NCI-H446 treated with DMSO at 0.1 percent for 48 hours (cell line): ENCODE measurements at regions not wholly inside any gene's neighbourhood (a gene's known extent, or its start where the extent isn't known, plus 50 kb on each side); places are given as distances from the start of the nearest gene placed in this dataset.

Experiments used
- DNase-seq: peaks from one replicate; lab custom pipeline; 2025; lab: John Stamatoyannopoulos, UW

DNA sequence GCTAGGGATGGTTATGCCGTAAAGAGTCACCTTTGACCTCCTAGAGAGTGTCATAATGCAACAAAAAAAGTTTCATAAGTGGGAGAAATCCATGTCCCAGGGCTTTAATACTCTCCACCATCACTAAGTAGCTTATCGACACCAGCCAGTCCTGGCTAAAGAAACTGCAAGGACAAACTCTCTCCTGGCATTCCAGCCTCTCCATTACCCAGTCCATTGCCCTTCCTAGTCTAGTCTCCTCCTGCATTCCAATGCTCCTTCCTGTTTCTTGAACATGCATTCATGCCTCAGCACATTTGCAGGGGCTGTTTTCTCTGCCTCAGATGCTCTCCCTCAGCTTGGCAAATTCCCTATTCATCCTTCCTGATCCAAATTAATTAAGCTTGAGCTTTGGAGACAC is 364.1 kb downstream of the BRINP1 start:
- no peak for DNase-seq

DNA sequence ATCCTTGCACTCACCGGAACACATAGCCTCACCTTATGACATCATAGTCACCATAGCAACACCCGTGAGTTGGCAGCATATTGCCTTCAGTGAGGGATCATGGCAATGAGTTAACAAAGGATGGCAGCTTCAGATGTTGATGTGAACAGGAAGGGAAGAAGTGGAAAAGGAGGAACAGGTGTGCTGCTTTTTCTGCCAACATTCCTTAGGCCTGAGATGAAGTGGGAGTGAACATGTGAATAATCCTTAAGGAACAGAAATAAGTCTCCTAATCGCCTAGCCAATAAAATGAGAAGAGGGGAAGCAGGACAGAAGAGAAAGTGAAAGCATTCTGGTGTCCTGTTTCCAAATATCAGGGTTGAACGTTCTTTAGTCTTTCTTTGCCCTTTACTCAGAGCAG is 360.0 kb downstream of the BRINP1 start:
- DNase-seq, result peak; percentile 68

DNA sequence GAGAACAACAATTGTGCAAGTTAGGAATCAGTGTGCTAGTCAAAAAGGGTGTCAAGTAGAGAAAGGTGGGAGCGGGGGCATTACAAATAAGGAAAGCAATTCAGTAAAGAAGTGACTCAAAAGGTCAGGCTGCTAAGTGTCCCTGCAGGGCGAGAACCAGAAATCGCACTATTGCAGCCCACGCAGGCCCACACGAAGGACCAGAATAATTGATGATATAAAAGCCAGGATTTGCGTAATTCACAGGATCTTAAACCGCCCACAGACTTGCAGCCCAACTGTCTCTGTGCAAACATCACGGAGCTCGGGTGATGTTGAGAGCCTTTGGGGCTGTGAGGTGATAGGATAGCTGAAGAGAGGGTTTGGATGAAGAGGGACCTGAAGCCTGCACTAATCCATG is 349.0 kb downstream of the BRINP1 start:
- no peak for DNase-seq

DNA sequence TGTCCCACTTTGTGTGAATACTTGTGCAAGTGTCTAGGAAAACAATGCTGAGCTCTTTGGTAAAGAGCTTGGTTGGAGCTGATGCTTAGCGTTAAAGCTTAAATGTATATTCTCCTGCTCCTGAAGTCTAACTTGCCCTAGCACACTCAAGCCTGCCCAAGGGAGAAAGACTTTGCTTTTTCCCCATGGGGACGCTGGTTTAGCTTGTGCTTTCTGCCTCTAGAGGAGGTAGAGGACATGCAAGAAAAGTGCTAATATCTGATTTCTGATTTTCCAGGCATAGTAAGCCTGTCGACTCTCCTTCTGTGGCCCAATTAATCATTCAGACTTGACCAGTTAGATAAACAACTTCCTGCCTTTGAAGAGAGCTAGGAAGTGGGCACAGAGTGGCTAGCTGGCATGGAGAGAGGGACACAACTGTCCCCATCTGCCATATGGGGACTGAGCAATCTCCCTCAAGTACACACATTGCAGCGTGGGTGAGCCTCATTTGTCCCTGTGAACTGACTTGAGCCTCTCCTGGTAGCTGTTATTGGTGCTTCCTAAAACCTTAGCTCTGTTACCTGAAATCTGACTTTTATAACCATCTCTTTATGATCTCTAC is 348.4 kb downstream of the BRINP1 start:
- DNase-seq, result no peak

DNA sequence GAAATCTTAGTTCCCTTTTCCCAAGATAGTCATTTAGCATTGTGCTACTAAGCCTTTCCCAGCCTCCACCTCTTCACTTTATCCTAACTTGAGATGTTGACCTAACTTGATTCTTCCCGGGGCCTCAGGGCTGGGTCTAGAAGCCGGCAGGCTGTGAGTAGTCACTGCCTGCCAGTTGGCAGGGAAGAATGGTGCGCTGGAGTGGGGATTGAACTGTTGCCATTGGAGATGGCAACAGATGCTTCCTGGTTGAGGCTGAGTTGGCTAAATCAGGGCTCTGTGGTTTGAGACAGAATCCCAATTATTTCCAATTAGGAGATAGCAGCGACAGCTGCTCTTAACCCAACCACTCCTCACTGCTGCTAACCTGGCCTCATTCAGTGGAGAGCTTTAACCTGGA is 343.1 kb downstream of the BRINP1 start:
- peak; percentile 89 for DNase-seq

DNA sequence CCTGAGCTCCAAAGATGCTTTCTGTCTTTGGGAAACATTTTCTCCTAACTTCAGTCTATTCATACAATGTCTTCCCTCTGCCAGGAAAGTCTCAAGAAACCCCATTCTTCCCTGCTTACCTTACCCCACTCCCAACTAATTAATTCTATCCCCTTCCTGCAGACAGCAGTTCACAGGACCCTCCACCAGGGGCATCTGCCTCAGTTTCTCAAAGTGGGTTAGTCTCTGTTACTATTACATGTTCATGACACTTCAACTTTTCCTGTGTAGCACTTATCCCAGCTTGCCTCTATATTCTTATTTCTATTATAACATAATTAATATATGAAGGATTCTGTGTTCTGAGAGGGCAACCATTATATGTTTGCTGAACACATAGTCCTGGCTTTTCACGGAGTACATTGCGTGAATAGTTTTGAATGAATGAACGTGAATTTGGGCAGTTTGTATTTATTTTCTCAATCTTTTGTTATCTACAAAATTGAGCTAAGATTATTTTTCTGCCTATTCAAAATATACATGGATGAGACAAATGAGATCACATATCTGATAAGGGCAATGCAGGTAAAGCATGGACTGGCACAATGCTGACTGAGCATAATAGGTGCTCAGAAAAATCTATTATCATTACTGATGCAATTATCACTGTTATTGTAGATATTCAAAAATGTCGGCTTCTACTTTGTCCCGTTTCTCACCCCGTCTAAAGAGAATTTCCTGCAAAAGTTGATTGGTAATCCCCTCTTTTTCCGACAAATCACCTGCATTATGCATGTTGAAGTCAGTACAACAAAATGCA is 341.1 kb downstream of the BRINP1 start:
- DNase-seq, result no peak

DNA sequence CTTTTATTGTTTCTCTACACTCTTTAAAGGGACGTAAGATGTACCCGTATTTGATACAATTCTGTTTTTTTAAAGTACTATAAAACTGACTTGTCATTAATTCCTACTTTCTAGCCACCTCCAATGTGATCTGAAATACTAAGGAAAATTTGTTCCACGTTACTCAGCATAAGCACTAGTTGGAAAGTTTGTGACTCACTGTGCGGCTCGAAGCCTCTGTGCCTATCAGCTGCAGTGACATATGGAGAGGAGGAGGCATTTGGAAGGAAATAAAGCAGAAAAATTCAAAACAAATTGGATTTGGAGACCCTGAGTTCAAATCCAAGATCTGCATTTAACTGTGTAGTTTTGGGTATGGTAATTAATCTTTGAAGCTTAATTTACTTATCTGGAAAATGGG is 339.3 kb downstream of the BRINP1 start:
- DNase-seq, result no peak

DNA sequence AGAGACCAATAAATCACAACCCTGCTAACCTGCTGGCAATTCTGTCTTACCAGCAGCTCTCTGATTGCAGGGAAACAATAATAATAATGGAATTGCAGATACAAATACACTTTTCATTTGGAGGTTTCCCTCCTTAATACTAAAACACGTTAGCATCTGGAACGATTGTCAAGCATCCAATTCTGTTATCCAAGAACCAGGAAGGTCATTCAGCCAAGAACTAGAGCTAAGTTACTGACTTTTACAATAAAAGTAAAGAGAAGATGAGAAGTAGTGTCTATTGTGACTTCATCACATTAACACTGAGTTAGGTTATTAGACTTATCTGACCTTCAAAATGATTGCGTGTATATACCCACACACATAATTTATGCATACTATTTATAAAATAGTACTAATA is 335.6 kb downstream of the BRINP1 start:
- DNase-seq, result no peak

DNA sequence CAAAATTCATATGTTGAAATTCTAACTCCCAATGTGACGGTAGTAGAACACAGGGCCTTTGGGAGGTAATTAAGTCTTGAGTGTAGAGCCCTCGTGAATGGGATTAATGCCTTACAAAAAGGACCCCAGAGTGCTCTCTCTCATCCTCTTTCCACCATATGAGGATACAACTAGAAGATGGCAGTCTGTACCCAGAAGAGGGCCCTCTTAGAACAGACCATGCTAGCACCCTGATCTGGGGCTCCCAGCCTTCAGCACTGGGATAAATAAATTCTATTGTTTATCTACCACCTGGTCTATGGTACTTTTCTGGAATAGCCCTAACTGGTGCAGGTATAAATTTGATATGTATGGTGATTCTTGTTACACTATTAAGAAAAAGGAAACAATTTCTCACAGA is 332.3 kb downstream of the BRINP1 start:
- no peak for DNase-seq

DNA sequence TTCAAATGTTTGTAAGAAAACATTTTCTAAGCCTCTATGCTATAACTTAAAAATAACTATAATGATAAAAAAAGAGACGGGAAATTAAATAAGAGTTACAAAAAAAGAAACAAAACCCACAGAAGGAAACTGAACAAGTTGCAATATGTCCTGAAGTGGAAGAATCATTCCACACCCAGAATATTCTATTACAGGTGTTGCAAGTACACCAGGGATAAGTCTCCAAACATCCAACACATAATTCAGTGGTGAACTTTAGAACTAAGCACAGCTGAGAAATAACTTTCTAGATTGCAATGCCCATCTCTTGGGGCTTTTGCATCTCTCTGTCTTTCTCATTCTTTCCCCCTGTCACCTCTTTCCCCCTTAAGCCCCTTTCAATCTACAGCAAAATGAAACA is 325.2 kb downstream of the BRINP1 start:
- no peak for DNase-seq

DNA sequence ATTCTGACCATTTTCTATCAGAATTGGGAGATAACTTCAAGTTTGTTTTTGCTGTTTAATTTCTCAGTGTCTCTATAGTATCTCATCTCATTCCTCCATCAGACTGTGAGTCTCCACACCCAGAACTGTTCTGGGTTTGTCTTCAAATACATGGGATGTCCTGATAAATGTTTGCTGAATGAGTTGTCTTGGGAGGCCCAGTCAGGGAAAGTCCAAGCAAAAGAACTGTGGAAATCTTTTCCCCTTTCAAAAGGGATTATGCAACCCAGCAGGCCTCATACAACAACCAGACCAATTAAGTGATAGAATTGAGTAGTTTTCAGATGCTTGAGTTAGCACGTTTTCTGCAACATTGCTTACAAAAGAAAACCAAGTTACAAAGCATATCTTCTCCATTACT is 324.4 kb downstream of the BRINP1 start:
- no peak for DNase-seq

DNA sequence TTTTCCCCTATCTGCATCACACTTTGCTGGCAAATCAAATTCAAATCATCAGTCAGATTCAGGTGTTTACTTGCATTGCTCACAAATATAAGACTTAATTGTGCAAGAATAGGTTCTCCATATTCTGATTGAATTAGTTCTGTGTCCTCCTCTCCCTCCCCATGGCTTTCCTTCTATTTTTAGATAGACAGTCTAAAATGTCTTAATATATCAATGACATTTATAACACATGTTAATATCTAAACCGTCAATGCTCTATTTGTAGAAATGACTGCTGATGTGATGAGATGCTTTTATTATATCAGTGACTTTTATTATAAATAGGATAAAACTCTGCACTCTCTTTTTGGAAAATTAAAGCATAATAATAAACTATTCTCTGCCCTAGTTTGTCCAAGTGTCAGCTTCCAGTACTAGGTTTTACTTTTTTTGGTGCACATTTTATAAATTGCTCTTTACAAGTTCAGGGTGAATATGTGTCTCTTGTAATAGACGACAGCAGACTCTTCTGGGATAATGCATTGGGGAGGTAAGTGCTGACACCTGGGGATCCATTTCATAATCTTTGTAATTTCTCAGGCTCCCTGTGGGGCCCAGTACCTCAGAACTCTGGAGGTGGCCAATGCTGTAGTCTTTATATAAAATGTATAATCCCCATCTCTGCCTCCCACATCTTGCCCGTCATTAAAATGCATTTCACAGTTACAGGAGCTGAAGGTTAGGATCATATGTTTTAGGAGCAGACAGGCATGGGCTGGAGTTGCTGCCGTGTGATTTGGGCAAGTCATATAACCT is 321.5 kb downstream of the BRINP1 start:
- no peak for DNase-seq

DNA sequence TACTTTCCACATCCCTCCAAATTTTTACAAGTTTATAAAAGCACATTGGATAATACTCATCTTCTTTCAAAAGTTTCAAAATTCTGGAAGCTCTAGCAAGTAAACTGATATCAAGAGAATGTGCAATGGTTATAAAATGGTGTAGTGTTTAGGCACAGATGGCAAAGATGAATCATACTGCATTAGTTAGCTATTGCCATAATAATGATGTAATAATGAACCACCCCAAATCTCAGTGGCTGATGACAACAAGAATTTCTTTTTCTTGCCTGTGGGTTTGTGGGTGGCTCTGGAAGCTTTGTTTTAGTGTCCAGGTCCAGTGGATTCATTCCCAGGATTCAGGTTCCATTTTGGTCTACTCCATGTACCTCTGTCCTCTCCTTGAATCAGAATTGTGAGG is 319.0 kb downstream of the BRINP1 start:
- no peak for DNase-seq

DNA sequence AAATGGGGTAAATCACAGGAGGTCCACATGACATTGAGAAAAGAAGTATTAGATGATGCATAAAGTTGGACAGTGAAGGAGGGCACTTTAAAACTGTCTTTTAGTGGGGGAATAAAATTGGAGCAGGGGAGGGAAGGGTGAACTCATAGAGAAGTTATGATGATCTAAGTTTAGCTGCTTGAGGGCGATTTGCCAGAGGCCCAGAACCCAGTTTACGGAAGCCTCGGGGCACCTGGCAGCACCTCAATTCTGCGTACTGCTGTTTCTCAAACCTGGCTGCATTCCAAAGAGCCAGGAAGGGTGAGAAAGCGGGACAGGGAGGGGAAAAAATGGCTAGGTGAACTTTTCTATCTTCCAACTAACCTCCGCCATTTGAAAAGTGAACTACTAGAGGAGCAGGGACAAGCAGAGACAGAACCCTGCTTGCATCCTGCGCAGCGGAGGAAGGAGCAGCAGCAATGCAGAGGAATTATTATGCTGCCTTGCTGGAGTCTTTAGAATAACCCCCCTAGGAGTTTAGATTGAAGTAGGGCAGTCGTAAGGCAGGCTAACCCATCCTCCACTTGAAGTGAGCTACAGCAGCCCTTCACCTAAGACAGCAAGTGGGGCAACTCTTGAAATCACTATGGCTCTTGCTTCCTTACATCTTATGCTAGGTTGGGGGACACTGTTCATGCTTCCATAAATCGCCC is 316.8 kb downstream of the BRINP1 start:
- DNase-seq, result no peak

DNA sequence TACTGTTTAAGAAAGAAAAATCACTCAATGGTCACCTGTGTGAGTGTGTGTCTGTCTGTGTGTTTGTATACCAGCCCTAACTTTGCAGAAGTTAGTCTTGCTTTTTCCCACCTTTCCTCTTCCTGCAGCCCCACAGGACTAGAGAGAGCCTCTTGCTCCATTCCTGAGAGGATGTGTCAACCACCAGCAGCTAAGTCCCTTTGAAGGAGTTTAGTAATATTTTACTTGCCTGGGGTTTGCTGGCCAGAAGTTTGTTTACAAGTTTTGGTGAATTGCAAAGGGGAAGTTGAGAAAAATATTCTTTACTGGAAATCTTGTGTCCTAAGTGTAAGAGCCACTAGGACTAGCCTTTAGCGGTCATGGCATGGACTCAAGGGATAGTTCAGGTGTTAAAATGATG is 316.2 kb downstream of the BRINP1 start:
- DNase-seq, result no peak

DNA sequence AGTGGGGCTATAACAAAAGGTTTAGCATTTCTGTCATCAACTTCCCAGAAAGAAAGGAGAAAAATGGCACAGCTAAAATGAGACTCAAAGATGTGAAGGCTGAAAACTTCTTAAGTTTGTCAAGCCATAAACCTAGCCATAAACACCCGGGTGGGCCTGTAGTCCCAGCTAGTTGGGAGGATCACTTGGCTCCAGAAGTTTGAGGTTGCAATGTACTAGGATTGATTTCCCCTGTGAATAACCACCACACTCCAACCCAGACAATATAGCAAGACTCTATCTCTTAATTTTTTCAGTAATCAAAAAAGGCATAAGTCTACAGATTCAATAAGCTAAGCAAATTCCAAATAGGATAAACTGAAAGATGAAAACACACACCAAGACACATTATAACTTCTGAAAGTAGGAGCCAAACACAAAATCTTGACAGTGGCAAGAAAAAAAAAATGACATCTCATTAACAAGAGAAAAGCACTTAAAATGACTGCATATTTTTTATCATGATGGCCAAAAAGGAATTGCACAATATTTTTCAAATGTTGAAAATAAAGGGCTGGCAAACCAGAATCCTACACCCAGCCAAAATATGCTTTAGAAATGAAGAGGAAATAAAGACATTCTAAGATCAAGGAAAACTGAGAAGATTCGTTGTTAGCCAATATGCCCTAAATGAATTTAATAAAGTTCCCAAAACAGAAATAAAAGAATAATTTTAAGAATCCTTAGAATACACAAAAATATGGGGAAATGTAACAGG is 308.4 kb downstream of the BRINP1 start:
- DNase-seq, result no peak

DNA sequence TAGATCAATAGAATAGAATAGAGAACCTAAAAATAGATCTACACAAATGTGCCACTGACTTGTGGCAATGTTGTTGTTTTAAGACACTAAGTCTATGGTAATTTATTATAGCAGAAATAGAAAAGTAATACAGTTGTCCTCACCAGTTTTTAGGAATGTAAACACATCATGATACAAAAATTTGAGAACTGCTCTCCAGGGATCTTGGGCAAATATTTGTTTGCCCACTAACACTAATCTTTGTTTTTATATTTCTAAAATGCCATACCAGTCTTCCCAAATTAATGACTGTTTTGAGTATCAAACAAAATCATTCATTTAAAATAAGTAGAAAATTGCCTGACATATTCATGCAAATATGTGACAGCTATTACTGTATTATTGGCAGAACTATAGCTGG is 297.6 kb downstream of the BRINP1 start:
- DNase-seq, result no peak

DNA sequence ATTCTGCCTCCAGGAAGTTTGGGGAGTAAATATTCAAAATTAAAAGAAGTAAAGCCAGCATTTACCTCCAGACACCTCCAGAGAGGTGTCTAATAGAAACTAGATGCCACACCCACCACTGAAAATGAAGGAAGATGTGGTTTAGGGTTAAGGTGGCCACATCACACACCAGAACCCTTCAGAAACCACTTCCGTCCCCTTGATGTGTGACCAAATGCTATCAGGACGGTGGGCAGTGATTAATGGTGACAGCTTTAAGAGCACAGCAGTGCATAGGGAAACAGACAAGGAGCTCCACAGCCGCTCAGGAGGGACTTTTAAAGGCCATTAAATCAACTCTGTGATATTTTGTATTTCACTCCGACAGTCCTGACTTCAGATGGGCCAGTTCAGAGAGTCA is 295.2 kb downstream of the BRINP1 start:
- DNase-seq, result no peak

DNA sequence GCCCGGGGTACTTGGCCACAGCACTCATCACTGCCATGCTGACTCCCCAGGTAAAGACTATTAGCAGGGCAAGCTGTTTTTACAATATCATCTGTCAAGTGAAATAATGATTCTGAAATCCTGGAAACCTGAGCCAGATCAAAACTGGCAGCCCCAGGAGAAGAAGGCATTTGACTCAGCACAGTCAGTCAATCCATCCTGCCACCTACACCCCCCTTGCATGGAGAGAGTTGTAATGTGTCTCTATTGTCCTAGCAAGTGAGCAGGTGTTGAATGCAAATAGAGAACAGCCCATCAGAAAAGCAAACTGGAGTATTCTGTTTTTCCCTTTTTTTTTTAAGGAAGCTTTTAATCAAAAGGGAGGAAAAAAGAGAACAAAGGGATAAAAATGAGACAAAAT is 291.2 kb downstream of the BRINP1 start:
- no peak for DNase-seq

DNA sequence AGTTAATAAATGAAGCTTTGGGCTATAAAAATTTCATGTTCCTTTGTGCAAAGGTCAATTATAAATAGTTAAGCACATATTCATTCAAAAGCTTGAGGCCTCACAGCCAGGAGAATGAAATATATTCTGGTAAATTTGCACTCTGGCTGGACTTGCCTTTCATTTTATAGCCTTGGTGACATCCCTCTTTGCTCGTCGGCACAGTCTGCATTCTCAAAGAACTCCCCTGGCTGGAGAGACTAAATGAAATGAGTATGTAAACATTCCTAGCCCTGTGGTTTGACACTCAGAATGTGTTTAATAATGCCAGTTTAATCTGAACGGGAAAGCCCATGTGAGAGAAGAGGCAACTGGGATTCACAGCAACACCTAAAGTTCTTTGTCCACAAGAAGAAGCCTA is 285.6 kb downstream of the BRINP1 start:
- DNase-seq, result no peak

DNA sequence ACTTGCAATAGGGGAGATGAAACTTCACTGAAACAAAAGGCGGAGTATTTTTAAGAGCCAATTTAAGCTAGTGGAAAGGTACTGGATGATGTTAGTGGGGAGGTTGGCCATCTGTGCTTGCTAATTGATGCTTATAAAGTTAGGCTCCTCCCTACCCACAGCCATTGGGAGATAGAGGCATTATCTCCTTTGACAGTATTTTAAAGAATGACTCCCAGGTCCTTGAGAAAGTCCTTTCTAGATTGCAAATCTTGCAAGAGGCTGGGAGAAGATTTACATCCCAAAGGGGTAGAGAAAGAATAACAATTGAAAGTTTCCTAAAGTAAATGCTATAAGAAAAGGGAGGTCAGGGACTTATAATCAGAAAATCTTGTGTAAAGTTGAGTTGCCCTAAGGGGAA is 282.6 kb downstream of the BRINP1 start:
- DNase-seq, result no peak

DNA sequence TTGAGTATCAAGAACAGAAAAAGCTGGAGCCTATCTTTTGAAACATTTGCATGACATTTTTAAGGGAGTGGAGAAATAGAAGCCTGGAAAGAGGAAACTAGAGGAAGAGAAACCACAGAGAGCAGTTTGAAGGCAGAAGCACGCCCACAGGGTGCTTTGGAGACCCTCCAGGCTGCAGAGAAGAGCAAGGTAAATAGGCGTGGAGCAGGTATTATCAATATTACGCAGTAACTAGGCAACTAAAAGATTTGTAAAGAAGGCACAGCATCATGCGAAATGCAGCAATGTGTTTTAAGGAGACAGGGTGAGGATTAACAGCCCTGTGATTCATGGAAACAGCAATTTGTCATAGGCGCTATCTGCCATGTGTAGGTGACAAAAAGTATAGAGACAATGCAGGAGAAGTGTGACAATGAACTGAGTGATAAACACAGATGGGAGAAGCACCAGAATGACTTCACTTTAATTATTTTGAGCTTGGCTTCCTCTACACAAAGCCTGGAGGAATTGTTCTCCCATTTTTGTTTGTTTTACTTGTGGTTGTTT is 281.2 kb downstream of the BRINP1 start:
- no peak for DNase-seq
